Upper lobe of left lung (tissue), 6 donors: ENCODE measurements at regions not wholly inside any gene's neighbourhood (a gene's known extent, or its start where the extent isn't known, plus 50 kb on each side); places are given as distances from the start of the nearest gene placed in this dataset.
"Not testable (repeated sequence)": the region's sequence is repeated elsewhere in the genome, so short reads cannot be mapped to it uniquely, and the experiment has no call there.

Source experiments
- ATAC-seq, 2 donors: fragments of 200-7000 bp; cut with Tn5 transposase; one replicate each; pipeline ENCODE4 v1.9.1; 2022; ENCODE audit warnings: mild to moderate bottlenecking in 2 of 2, moderate library complexity in 2 of 2; ENCODE audit not compliant: low FRiP score in 2 of 2
- DNase-seq, 2 donors: peaks; one replicate each; pipeline ENCODE4 v3.0.0-alpha.2; 2019 to 2020
- H3K27ac ChIP-seq, 4 donors: fragments of 200-600 bp; sonication (generic); one replicate each; pipeline ENCODE4 v1.5.1; 2016 to 2019
- H3K27me3 ChIP-seq, 4 donors: fragments of 200-600 bp; sonication (generic); one replicate each; pipeline ENCODE4 v1.5.1; 2017 to 2019
- H3K36me3 ChIP-seq, 4 donors: fragments of 200-600 bp; sonication (generic); one replicate each; pipeline ENCODE4 v1.5.1; 2016 to 2019
- H3K4me1 ChIP-seq, 4 donors: fragments of 200-600 bp; sonication (generic); one replicate each; pipeline ENCODE4 v1.5.1; 2018 to 2019
- H3K4me3 ChIP-seq, 4 donors: fragments of 200-600 bp; sonication (generic); one replicate each; pipeline ENCODE4 v1.5.1; 2017 to 2019; ENCODE audit warnings: mild to moderate bottlenecking in 2 of 4, moderate library complexity in 1 of 4
- H3K9me3 ChIP-seq, 4 donors: fragments of 200-600 bp; sonication (generic); one replicate each; pipeline ENCODE4 v1.5.1; 2018 to 2019
- CTCF ChIP-seq, 6 experiments: fragments of 450-650 bp in 4 of 6; fragments of 200-600 bp in 2 of 6; sonication (generic) in 2 of 6; IDR thresholded peaks; one replicate each; pipeline ENCODE4 v1.5.1; 2016 to 2019; ENCODE audit warnings: antibody characterized with exemption in 6 of 6
- EP300 ChIP-seq, 4 donors: sonication (generic); formaldehyde crosslinking; IDR thresholded peaks; one replicate each; pipeline ENCODE4 v1.5.1; 2017; ENCODE audit warnings: antibody characterized with exemption in 4 of 4, control low read depth in 2 of 4
- POLR2A ChIP-seq, 4 donors: fragments of 450-650 bp; IDR thresholded peaks; one replicate each; pipeline ENCODE4 v1.5.1; 2016 to 2017; ENCODE audit warnings: antibody characterized with exemption in 4 of 4, mild to moderate bottlenecking in 2 of 4
- POLR2AphosphoS5 ChIP-seq, 2 donors: sonication (generic); formaldehyde crosslinking; IDR thresholded peaks; one replicate each; pipeline ENCODE4 v1.5.1; 2017; ENCODE audit warnings: antibody characterized with exemption in 2 of 2
- WGBS, 2 donors: methylation state at CpG; one replicate each; pipeline ENCODE4 v1.1.5; 2017 to 2018; 5-methylcytosine and 5-hydroxymethylcytosine counted together
- donor health status: DM: no; HTN: no; CAD: no; lungs with moderate emphysema.
- donor health status: DM: no; HTN: yes; CAD: no; lungs with severe emphysema.

DNA sequence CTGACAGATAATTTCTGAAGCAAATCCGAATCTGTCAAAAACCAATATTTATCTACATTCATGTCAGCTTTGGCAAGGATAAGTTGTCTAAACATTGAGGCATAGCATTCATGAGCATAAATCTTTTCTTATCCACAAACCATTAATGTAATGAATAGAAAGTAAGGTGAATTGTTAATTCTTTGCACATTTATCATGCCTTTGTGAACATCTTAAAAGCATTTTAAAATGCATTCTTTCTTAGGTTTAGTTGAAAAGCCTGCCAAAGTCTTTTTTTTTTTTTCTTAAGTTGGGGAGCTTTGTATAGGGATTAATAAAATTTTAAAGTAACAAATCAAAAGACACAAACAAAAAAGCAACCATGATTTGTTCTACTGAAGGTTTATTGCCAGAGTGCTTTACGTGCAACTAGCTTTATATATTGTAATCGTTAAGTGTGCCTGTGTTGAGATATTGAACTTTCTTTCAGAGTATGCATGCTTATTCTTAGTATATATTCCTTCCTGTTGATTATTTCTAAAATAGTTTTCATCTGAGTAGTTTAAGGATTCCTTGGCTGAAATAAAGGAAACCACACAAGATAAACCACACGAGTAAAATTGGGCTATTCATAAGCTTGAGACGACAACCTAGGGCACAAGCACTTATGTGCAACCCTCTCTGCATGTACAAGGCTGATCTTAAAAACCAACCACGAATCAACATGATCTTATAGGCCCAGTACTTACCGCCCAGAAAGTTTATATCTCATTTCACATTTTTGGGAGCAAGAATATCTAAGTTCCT, 1110.9 kb upstream of the CNTN5 start:
- Histone ChIP-seq H3K27me3 (no peaks in the 10 kb centered on the region), H3K27ac (no peak overlapping the region), H3K9me3 (no peaks in the 10 kb centered on the region), H3K36me3 (no peaks in the 10 kb centered on the region), H3K4me3 (no peak overlapping the region), H3K4me1 (no peaks in the 10 kb centered on the region)
- ATAC-seq (no peak), DNase-seq (no peak)
- TF ChIP-seq CTCF (IDR thresholded peaks at IDR 0.05): no peak
- no peak for TF ChIP-seq POLR2AphosphoS5 (IDR thresholded peaks at IDR 0.05)
- no peak for TF ChIP-seq EP300 (IDR thresholded peaks at IDR 0.05)
- no peak for TF ChIP-seq POLR2A (IDR thresholded peaks at IDR 0.05)
- whole genome bisulfite sequencing, 2 donors: 56 to 62% methylated on average over 7 of the region's 7 CpGs

DNA sequence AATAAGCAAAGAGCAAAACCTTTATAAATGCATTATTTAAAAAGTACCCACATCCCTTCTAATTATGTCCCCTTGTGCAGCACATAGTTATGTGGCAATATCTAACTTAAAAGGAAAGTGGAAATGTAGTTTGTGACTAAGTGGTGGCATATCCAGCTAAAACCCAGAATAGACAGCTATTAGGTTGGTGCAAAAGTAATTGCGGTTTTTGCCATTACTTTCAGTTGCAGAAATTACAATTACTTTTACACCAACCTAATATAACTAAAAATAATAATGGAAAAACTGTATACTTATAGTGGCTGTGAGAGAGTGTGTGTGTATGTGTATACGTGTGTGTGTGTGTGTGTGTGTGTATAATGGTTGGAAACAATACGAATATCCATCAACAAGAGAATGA, 1108.1 kb upstream of the CNTN5 start:
- ATAC-seq (no peak), DNase-seq (no peak)
- no peak overlapping the region for H3K27ac ChIP-seq
- TF ChIP-seq POLR2AphosphoS5 (IDR thresholded peaks at IDR 0.05) (no peak), CTCF (IDR thresholded peaks at IDR 0.05) (no peak), EP300 (IDR thresholded peaks at IDR 0.05) (no peak), POLR2A (IDR thresholded peaks at IDR 0.05) (no peak)
- no peaks in the 10 kb centered on the region for H3K4me1 ChIP-seq
- no peaks in the 10 kb centered on the region for H3K36me3 ChIP-seq
- H3K9me3 ChIP-seq: no peaks in the 10 kb centered on the region
- H3K4me3 ChIP-seq: no peak overlapping the region
- no peaks in the 10 kb centered on the region for H3K27me3 ChIP-seq
- 71 to 82% methylated on average over 3 of the region's 3 CpGs for WGBS, 2 donors

- H3K4me3 ChIP-seq, ATAC-seq, H3K27me3 ChIP-seq, H3K4me1 ChIP-seq, H3K9me3 ChIP-seq, H3K36me3 ChIP-seq, H3K27ac ChIP-seq: not testable (repeated sequence)
- 87 to 94% methylated on average over 10 of the region's 10 CpGs for WGBS, 2 donors
- peak in 1 of 2 donors; percentile 8 for DNase-seq
Measured at GRCh38 chr11:97922933-97923332, 1097.8 kb upstream of the CNTN5 start.

- DNase-seq: no peak
- no peak for ATAC-seq
- WGBS, 2 donors: 70 to 84% methylated on average over 5 of the region's 5 CpGs
- H3K36me3 ChIP-seq: no peaks in the 10 kb centered on the region
- no peaks in the 10 kb centered on the region for H3K9me3 ChIP-seq
- TF ChIP-seq CTCF (IDR thresholded peaks at IDR 0.05) (no peak), EP300 (IDR thresholded peaks at IDR 0.05) (no peak), POLR2A (IDR thresholded peaks at IDR 0.05) (no peak), POLR2AphosphoS5 (IDR thresholded peaks at IDR 0.05) (no peak)
- H3K27me3 ChIP-seq: no peaks in the 10 kb centered on the region
- no peaks in the 10 kb centered on the region for H3K4me1 ChIP-seq
- H3K27ac ChIP-seq: no peak overlapping the region
- no peak overlapping the region for H3K4me3 ChIP-seq
Measured at GRCh38 chr11:97934572-97935208, 1086.1 kb upstream of the CNTN5 start.

DNA sequence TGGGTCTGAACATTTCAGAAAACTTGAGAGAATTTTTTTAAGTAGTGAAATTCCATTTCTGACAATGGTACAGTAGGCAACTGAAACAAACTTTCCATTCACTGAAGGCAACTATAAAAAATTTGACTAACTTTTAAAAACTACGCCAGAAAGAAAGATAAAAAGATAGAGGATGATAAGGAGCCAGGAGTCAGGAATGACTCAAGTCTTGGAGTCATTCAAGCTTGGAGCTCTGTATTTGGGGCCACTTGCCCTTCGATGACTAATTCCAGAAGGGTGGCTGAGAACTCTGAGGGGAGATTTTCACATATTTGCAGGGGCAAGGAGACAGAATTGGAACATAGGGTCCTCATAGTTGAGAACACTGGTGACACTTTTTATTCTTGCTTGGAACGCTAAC, 1083.2 kb upstream of the CNTN5 start:
- H3K4me3 ChIP-seq: no peak overlapping the region
- H3K4me1 ChIP-seq: no peaks in the 10 kb centered on the region
- WGBS, 2 donors: 75 to 85% methylated on average over 3 of the region's 3 CpGs
- no peaks in the 10 kb centered on the region for H3K36me3 ChIP-seq
- no peak for ATAC-seq
- no peak for DNase-seq
- H3K27me3 ChIP-seq: no peaks in the 10 kb centered on the region
- TF ChIP-seq POLR2A (IDR thresholded peaks at IDR 0.05): no peak
- TF ChIP-seq POLR2AphosphoS5 (IDR thresholded peaks at IDR 0.05): no peak
- no peak for TF ChIP-seq EP300 (IDR thresholded peaks at IDR 0.05)
- no peak overlapping the region for H3K27ac ChIP-seq
- H3K9me3 ChIP-seq: no peaks in the 10 kb centered on the region

- 69 to 73% methylated on average over 2 of the region's 2 CpGs for WGBS, 2 donors
- H3K4me3 ChIP-seq: no peak overlapping the region
- ATAC-seq: no peak
Measured at GRCh38 chr11:97938789-97939188, 1082.0 kb upstream of the CNTN5 start.

More at GRCh38 chr11:97938789-97939188, 1082.0 kb upstream of the CNTN5 start:
- H3K4me1 ChIP-seq: no peaks in the 10 kb centered on the region
- no peaks in the 10 kb centered on the region for H3K27me3 ChIP-seq
- H3K36me3 ChIP-seq: no peaks in the 10 kb centered on the region
- no peak overlapping the region for H3K27ac ChIP-seq
- H3K9me3 ChIP-seq: no peaks in the 10 kb centered on the region
- DNase-seq: no peak
- no peak for TF ChIP-seq EP300 (IDR thresholded peaks at IDR 0.05)
- no peak for TF ChIP-seq POLR2AphosphoS5 (IDR thresholded peaks at IDR 0.05)
- no peak for TF ChIP-seq POLR2A (IDR thresholded peaks at IDR 0.05)
- TF ChIP-seq CTCF (IDR thresholded peaks at IDR 0.05): no peak
